Activated CD8-positive, alpha-beta memory T cell treated with anti-CD3 and anti-CD28 coated beads, Interleukin-2, amount 50 U/mL, for 1 hour (primary cell): ENCODE measurements at regions not wholly inside any gene's neighbourhood (a gene's known extent, or its start where the extent isn't known, plus 50 kb on each side); places are given as distances from the start of the nearest gene placed in this dataset.

Experiments used
- DNase-seq: peaks from one replicate; pipeline ENCODE4 v3.0.0-alpha.2; 2020; ENCODE audit errors: extremely low read depth

GRCh38 chr14:58846682-58847465 lies 209.1 kb downstream of the DACT1 start:
- no peak for DNase-seq

DNA sequence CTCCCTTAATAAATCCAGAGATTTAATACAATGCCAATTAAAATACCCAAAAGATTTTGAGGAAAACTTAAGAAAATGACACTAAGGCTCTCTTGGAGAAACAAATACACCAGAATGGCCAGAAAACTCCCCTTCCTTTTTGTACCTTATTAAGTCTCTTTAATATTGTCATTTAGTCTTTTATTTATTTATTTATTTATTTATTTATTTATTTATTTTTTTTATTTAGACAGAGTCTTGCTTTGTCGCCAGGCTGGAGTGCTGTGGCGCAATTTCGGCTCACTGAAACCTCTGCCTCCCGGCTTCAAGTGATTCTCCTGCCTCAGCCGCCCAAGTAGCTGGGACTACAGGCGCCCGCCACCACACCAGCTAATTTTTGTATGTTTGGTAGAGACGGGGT lies 210.6 kb downstream of the DACT1 start:
- no peak for DNase-seq

DNA sequence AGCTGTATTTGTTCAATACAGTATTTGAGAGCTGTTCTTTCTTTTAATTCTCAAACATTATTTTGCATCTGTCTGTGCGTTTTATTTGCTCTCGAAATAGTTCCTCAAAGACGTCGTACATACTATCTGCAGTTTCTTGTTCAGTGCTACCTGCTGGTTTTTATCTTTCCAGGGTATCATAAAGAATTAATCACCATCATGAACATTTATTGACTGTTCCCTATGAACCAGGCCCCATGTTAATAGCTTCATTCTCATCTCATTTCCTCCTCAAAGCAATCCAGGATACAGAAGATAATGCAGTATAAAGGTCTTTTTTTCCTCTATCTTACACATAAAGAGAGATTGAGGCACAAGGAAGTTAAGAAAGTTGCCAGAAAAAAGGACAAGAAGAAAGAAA lies 211.8 kb downstream of the DACT1 start:
- DNase-seq: no peak

- DNase-seq: no peak
Observed at GRCh38 chr14:58850011-58850410, 212.2 kb downstream of the DACT1 start.

- DNase-seq: no peak
Observed at GRCh38 chr14:58861586-58861985, 223.8 kb downstream of the DACT1 start.

- DNase-seq: no peak
Observed at GRCh38 chr14:58862416-58863160, 224.8 kb downstream of the DACT1 start.

DNA sequence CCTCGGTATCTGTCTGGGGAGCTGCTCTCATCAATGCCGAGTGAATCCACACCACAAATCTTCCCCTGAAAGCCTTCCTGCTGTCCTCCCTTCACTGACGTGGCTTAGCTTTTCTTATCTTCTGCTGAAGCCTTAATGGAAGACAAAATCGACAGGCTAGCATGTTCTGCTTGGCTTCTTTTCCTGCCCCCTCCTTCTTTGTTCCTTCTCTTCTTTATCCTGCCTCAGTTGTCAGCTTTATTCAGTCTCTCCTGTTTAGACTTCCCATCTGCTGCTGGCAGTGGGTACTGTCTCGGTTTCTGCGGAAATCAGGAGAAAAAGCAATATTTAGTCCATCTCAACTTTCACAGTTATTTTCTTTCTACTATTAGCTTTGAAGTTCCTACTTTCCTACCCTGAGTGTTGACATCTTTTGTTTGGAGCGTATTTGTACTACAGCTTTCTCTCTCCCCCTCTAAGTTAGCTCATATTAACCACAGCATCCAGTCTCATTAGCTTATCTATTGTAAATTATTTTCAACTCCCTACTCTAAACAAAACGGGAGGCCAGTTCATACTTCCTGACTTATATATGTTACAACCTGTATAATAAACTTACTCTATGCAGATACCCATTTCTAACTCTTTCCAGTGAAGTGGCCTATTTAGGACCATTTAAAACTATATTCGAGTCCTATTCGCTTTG lies 226.0 kb downstream of the DACT1 start:
- DNase-seq: no peak

GRCh38 chr14:58864751-58865513 lies 227.2 kb downstream of the DACT1 start:
- DNase-seq: no peak

GRCh38 chr14:58865514-58866281 lies 227.9 kb downstream of the DACT1 start:
- no peak for DNase-seq

DNA sequence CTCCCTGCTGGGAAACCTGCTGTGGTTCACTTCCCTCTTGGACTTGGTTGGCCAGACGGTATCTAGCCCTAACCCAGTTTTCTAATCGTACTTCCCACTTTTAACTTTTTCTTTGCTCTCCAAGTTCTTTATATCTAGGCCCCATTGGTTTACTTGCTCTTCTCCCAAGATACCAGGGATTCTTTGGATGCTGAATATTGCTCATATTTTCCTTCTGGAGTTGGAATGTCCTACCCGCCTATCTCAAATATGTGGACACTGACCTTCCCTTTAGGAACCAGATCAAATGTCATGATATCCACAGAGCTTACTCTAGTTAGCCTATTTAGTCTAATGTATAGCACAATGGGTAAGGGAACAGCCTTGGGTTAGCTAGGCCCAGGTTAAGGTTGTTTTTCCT lies 228.6 kb downstream of the DACT1 start:
- DNase-seq: no peak

GRCh38 chr14:58870961-58871360 lies 233.2 kb downstream of the DACT1 start:
- no peak for DNase-seq

DNA sequence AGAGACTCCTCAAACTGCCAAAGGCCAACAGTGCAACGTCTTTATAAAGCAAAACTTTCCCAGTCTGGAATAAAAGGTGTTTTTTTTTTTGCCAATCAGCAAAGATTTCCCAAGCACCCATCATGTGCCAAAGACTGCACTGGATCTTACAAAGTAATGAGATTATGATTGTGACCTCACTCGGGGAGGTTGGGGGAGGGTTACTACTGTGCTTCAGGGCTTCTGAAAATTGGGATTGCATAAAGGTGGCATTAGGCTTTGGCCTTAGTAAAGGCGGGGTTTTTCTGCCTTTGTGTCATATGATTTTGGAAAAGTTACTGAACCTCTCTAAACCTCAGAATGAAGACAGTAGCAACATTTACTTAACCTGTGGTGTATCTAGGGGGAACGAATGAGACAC lies 233.8 kb downstream of the DACT1 start:
- DNase-seq: no peak

DNA sequence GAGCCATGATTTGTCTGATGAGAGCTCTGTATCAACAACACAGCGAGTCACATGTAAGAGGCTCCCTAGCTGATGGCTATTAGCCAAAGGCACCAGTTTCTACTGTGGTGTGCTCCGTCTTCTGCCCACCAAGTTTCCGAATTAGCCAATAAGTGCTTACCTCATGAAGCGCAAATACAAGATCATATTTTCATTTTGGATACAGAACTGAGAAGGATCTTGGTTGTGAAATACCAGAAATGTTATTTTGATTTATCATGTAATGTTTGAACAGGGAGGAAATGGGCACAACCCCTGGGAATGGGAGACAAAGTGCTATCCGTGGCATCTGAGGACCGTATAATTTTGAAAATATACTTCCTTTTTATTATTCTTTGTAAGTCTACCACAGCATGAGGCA lies 234.3 kb downstream of the DACT1 start:
- DNase-seq: no peak

GRCh38 chr14:58873228-58873953 lies 235.6 kb downstream of the DACT1 start:
- DNase-seq: no peak

DNA sequence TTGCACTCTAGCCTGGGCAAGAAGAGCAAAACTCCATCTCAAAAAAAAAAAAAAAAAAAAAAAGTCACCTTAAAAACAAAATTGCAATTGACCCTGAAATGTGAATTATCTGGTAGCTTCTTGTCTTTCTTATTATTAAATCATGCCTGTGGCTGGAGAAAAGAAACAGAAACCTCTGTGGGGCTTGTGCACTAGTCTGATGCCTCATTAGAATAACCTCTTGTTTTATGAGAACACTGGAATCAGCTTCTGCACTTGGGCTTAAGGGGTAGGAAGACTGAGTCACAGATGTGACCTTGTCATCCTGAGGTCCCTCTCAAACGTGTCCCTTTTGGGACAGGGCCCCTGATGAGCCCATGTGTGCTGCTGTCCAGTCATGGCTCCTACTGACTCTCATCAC lies 237.9 kb downstream of the DACT1 start:
- no peak for DNase-seq

- no peak for DNase-seq
Observed at GRCh38 chr14:58876608-58877007, 238.8 kb downstream of the DACT1 start.

DNA sequence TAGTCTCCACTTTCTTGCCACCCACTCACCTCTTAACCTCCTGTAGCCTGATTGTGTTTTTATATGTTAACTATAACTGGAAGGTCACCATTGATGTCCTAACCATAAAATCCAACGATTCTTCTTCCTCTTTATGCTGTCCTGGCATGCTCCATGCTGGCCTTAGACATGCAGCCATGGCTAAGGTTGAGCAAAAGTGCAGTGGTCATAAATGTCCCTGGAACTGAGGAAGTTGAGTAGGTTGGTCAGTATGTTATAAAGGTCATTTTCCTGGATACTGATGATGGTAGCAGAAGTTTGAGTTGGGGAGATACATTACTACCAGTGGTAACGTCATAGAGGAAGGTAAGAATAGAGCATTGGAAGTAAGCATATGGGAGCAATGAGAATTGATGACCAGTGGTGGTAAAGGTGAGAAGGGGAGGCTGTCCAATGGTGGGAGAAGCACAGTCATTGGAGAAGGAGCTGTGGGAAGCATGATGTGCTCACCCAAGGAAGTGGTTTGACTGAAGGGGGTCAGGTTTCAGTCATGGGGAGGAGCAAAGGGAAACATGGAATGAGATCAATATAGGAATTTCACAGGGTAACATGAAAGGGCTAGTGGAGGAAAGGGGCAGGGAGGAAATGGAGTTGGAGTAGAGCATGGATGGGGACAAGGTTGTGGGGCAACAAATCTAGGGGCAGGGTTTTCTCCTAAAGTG lies 240.8 kb downstream of the DACT1 start:
- no peak for DNase-seq

- no peak for DNase-seq
Observed at GRCh38 chr14:58881433-58881832, 243.7 kb downstream of the DACT1 start.

- DNase-seq: no peak
Observed at GRCh38 chr14:58882577-58883018, 244.8 kb downstream of the DACT1 start.

DNA sequence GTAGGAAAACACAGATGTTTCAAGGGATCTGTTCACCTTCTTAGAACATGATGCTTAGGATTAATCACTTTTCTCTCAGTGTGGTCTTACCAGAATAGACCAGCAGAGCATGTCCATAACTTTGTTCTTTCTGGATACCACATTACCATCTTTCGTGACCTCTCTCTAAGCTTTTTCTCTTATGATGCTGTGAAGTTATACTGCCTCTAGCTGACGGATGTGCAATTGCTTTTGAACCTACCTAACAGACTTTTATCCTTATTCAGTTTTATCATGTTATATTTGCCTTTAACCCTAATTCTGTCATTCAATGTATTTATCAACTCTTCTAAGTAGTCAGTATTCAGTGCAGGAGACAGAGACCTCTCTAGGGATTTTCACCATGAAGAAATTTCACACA lies 246.7 kb downstream of the DACT1 start:
- no peak for DNase-seq
